ENCODE measurements at regions not wholly inside any gene's neighbourhood (a gene's known extent, or its start where the extent isn't known, plus 50 kb on each side); places are given as distances from the start of the nearest gene placed in this dataset.

- H3K4me3 ChIP-seq = no peak overlapping the region
- FAIRE-seq (no peak), ATAC-seq (no peak), DNase-seq (ENCODE audit: low read depth in 1 of 2, low spot score in 1 of 2) (no peak)
- H3K4me2 ChIP-seq = no peak overlapping the region
- no peak for TF ChIP-seq EHF (CRISPR knock-in tag; IDR thresholded peaks at IDR 0.05)
- TF ChIP-seq ATOH8 (CRISPR knock-in tag; IDR thresholded peaks at IDR 0.05; ENCODE audit: low read depth) = no peak
- no peak for TF ChIP-seq ESRRA (IDR thresholded peaks at IDR 0.05; ENCODE audit: borderline replicate concordance, low read length)
- no peak for TF ChIP-seq HES2 (IDR thresholded peaks at IDR 0.05)
- no peak for TF ChIP-seq CEBPB (IDR thresholded peaks at IDR 0.05)
- TF ChIP-seq CTCF (IDR thresholded peaks at IDR 0.05) = no peak
- no peak for TF ChIP-seq PBX3 (IDR thresholded peaks at IDR 0.05)
- TF ChIP-seq BCL3 (IDR thresholded peaks at IDR 0.05) = no peak
- TF ChIP-seq REST (IDR thresholded peaks at IDR 0.05) = no peak
- TF ChIP-seq ZSCAN20 (CRISPR knock-in tag; IDR thresholded peaks at IDR 0.05) = no peak
- TF ChIP-seq SREBF2 (IDR thresholded peaks at IDR 0.05) = no peak
- TF ChIP-seq NFE2L2 (conservative IDR thresholded peaks at IDR 0.05; ENCODE audit: low read length) = no peak
- TF ChIP-seq E2F6 (IDR thresholded peaks at IDR 0.05; ENCODE audit: borderline replicate concordance, low read depth) = no peak
- TF ChIP-seq KDM1A (IDR thresholded peaks at IDR 0.05; ENCODE audit: low read depth) = no peak
- TF ChIP-seq GATA3 (IDR thresholded peaks at IDR 0.05; ENCODE audit: borderline replicate concordance) = no peak
- TF ChIP-seq FOXS1 (CRISPR knock-in tag; IDR thresholded peaks at IDR 0.05) = no peak
- 35% methylated on average over 4 of the region's 4 CpGs for WGBS (ENCODE audit: missing lambda C conversion rate)
- POLR2A ChIA-PET = no interaction called here
- CTCF ChIA-PET = no interaction called here
- no peaks in the 10 kb centered on the region for H3K4me1 ChIP-seq
- no peaks in the 10 kb centered on the region for H3K9me3 ChIP-seq
- no peak overlapping the region for H3K27ac ChIP-seq
Observed at GRCh38 chr14:43625294-43625693, 881.8 kb downstream of the FSCB start.

- Histone ChIP-seq H3K27ac (no peak overlapping the region), H3K4me2 (no peak overlapping the region), H3K9me3 (no peaks in the 10 kb centered on the region), H3K4me3 (no peak overlapping the region), H3K4me1 (no peaks in the 10 kb centered on the region)
- POLR2A ChIA-PET = no interaction called here
- FAIRE-seq = no peak
- DNase-seq (ENCODE audit: low read depth in 1 of 2, low spot score in 1 of 2) = no peak
- no peak for ATAC-seq
- CTCF ChIA-PET = no interaction called here
- TF ChIP-seq ESRRA (IDR thresholded peaks at IDR 0.05; ENCODE audit: borderline replicate concordance, low read length) = no peak
- no peak for TF ChIP-seq RAD21 (conservative IDR thresholded peaks at IDR 0.05 in 1 of 2, IDR thresholded peaks at IDR 0.05 in 1 of 2)
- TF ChIP-seq KDM1A (IDR thresholded peaks at IDR 0.05; ENCODE audit: low read depth) = no peak
- TF ChIP-seq NPAS2 (CRISPR knock-in tag; IDR thresholded peaks at IDR 0.05; ENCODE audit: borderline replicate concordance) = no peak
- no peak for TF ChIP-seq HEYL (CRISPR knock-in tag; IDR thresholded peaks at IDR 0.05)
- TF ChIP-seq REST (IDR thresholded peaks at IDR 0.05) = no peak
- no peak for TF ChIP-seq TP53 (CRISPR knock-in tag; IDR thresholded peaks at IDR 0.05)
- TF ChIP-seq ELK1 (IDR thresholded peaks at IDR 0.05; ENCODE audit: low read depth, low read length) = no peak
Observed at GRCh38 chr14:43621282-43621681, 885.8 kb downstream of the FSCB start.
